GM12878 (cell line): ENCODE measurements at regions not wholly inside any gene's neighbourhood (a gene's known extent, or its start where the extent isn't known, plus 50 kb on each side); places are given as distances from the start of the nearest gene placed in this dataset.

Experiments
- BCL3 ChIP-seq: IDR thresholded peaks from 2 replicates; pipeline ENCODE4 v1.6.1; 2011; ENCODE audit warnings: borderline replicate concordance, low read depth, mild to moderate bottlenecking, moderate library complexity, low read length; ENCODE audit not compliant: insufficient read depth, poor library complexity, severe bottlenecking
- CEBPB ChIP-seq, 2 experiments: fragments of 150-350 bp in 1 of 2; IDR thresholded peaks; 2 replicates each; pipeline ENCODE4 v1.6.1; 2012 to 2014; ENCODE audit warnings: low read depth in 2 of 2, low read length in 2 of 2, borderline replicate concordance in 1 of 2, inconsistent platforms in 1 of 2
- EGR1 ChIP-seq, 2 experiments: IDR thresholded peaks; 1 replicate in 1 of 2; 2 replicates in 1 of 2; pipeline ENCODE4 v1.6.1; 2011 to 2012; ENCODE audit warnings: low read depth in 2 of 2, low read length in 2 of 2, borderline replicate concordance in 1 of 2, mild to moderate bottlenecking in 1 of 2, moderate library complexity in 1 of 2
- JUND ChIP-seq: IDR thresholded peaks from 2 replicates; pipeline ENCODE4 v1.6.1; 2012; ENCODE audit warnings: low read depth, mild to moderate bottlenecking, low read length, improper control_type of control experiment, moderate library complexity
- RAD21 ChIP-seq: IDR thresholded peaks from 2 replicates; pipeline ENCODE4 v1.6.1; 2011; ENCODE audit warnings: mild to moderate bottlenecking, low read depth, low read length, moderate library complexity; ENCODE audit not compliant: insufficient read depth
- SIN3A ChIP-seq: IDR thresholded peaks from 2 replicates; pipeline ENCODE4 v1.6.1; 2012; ENCODE audit warnings: low read depth, low read length, improper control_type of control experiment
- ZNF24 ChIP-seq: fragments of 450-650 bp; IDR thresholded peaks from 2 replicates; pipeline ENCODE4 v1.6.1; 2017; ENCODE audit warnings: antibody characterized with exemption, mild to moderate bottlenecking
- TF ChIP-seq, protein P1 (sequence below), 3 experiments: IDR thresholded peaks in 2 of 3; conservative IDR thresholded peaks in 1 of 3; 2 replicates each; pipeline ENCODE4 v1.5.1; 2011; ENCODE audit warnings: low read depth in 3 of 3, low read length in 3 of 3, mild to moderate bottlenecking in 3 of 3, control low read depth in 2 of 3, moderate library complexity in 2 of 3, inconsistent platforms in 1 of 3, mixed read lengths in 1 of 3; ENCODE audit not compliant: control insufficient read depth in 2 of 3, insufficient read depth in 1 of 3; ENCODE audit errors: extremely low read depth in 1 of 3

GRCh38 chr16:17984810-17985209 is 351.7 kb downstream of the NPIPA8 start:
- TF ChIP-seq, protein P1, sequence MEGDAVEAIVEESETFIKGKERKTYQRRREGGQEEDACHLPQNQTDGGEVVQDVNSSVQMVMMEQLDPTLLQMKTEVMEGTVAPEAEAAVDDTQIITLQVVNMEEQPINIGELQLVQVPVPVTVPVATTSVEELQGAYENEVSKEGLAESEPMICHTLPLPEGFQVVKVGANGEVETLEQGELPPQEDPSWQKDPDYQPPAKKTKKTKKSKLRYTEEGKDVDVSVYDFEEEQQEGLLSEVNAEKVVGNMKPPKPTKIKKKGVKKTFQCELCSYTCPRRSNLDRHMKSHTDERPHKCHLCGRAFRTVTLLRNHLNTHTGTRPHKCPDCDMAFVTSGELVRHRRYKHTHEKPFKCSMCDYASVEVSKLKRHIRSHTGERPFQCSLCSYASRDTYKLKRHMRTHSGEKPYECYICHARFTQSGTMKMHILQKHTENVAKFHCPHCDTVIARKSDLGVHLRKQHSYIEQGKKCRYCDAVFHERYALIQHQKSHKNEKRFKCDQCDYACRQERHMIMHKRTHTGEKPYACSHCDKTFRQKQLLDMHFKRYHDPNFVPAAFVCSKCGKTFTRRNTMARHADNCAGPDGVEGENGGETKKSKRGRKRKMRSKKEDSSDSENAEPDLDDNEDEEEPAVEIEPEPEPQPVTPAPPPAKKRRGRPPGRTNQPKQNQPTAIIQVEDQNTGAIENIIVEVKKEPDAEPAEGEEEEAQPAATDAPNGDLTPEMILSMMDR (IDR thresholded peaks at IDR 0.05 in 2 of 3, conservative IDR thresholded peaks at IDR 0.05 in 1 of 3; ENCODE audit: control insufficient read depth in 2 of 3, extremely low read depth in 1 of 3, insufficient read depth in 1 of 3, low read depth in 3 of 3, low read length in 3 of 3): no peak
- no peak for TF ChIP-seq EGR1 (IDR thresholded peaks at IDR 0.05; ENCODE audit: borderline replicate concordance in 1 of 2, low read depth in 2 of 2, low read length in 2 of 2)
- no peak for TF ChIP-seq CEBPB (IDR thresholded peaks at IDR 0.05; ENCODE audit: borderline replicate concordance in 1 of 2, low read depth in 2 of 2, low read length in 2 of 2)
- TF ChIP-seq JUND: no peak
- TF ChIP-seq ZNF24: no peak
- no peak for TF ChIP-seq RAD21
- no peak for TF ChIP-seq SIN3A
- TF ChIP-seq BCL3: no peak
